ENCODE measurements at regions not wholly inside any gene's neighbourhood (a gene's known extent, or its start where the extent isn't known, plus 50 kb on each side); places are given as distances from the start of the nearest gene placed in this dataset.

GRCh38 chr3:106157411-106157810, 288.6 kb upstream of the CBLB start:
- TF ChIP-seq ZNF274 (IDR thresholded peaks at IDR 0.05; ENCODE audit: low read depth, low read length) (no peak), YY1 (IDR thresholded peaks at IDR 0.05; ENCODE audit: insufficient read depth, insufficient read length) (no peak), SUZ12 (IDR thresholded peaks at IDR 0.05; ENCODE audit: extremely low read depth, insufficient read depth, insufficient read length) (no peak)
